Left lobe of liver (tissue), 2 donors: ENCODE measurements at regions not wholly inside any gene's neighbourhood (a gene's known extent, or its start where the extent isn't known, plus 50 kb on each side); places are given as distances from the start of the nearest gene placed in this dataset.
A peak's percentile ranks its signal among the peaks of the same experiment; 100 is the strongest.
"Not testable (repeated sequence)": the region's sequence is repeated elsewhere in the genome, so short reads cannot be mapped to it uniquely, and the experiment has no call there.

Experiments used
- ATAC-seq: fragments of 200-7000 bp; cut with Tn5 transposase; one replicate; pipeline ENCODE4 v1.9.1; 2020; ENCODE audit warnings: mild to moderate bottlenecking, moderate library complexity
- DNase-seq: peaks from one replicate; pipeline ENCODE4 v3.0.0-alpha.2; 2020; ENCODE audit warnings: low spot score
- donor health status: DM: no; HTN: no; CAD: no; lungs with moderate emphysema.
- donor health status: DM: no; HTN: yes; CAD: no.

- peak; percentile 36 for ATAC-seq
- no peak for DNase-seq
Observed at GRCh38 chr2:103166456-103167324, 404.9 kb downstream of the TMEM182 start.

GRCh38 chr2:103167599-103167998, 405.8 kb downstream of the TMEM182 start:
- ATAC-seq (no peak), DNase-seq (no peak)

- ATAC-seq, result no peak
- DNase-seq, result no peak
Observed at GRCh38 chr2:103169861-103170260, 408.0 kb downstream of the TMEM182 start.

GRCh38 chr2:103172821-103173220, 411.0 kb downstream of the TMEM182 start:
- ATAC-seq, result no peak

GRCh38 chr2:103174711-103175110, 412.9 kb downstream of the TMEM182 start:
- DNase-seq (no peak), ATAC-seq (no peak)

More at GRCh38 chr2:103172821-103173220, 411.0 kb downstream of the TMEM182 start:
- no peak for DNase-seq

- DNase-seq (no peak), ATAC-seq (no peak)
Observed at GRCh38 chr2:103176294-103176915, 414.6 kb downstream of the TMEM182 start.

- no peak for ATAC-seq
- DNase-seq, result no peak
Observed at GRCh38 chr2:103179798-103180197, 418.0 kb downstream of the TMEM182 start.

GRCh38 chr2:103183061-103183460, 421.2 kb downstream of the TMEM182 start:
- ATAC-seq, result no peak
- no peak for DNase-seq

GRCh38 chr2:103196802-103197201, 435.0 kb downstream of the TMEM182 start:
- ATAC-seq (no peak), DNase-seq (no peak)

GRCh38 chr2:103200774-103201173, 438.9 kb downstream of the TMEM182 start:
- DNase-seq, ATAC-seq: not testable (repeated sequence)

- no peak for ATAC-seq
Observed at GRCh38 chr2:103208916-103209315, 447.1 kb downstream of the TMEM182 start.

GRCh38 chr2:103213028-103213542, 451.3 kb downstream of the TMEM182 start:
- ATAC-seq (no peak), DNase-seq (no peak)

More at GRCh38 chr2:103208916-103209315, 447.1 kb downstream of the TMEM182 start:
- DNase-seq, result no peak

GRCh38 chr2:103218516-103218915, 456.7 kb downstream of the TMEM182 start:
- DNase-seq, result no peak
- no peak for ATAC-seq

- no peak for DNase-seq
- no peak for ATAC-seq
Observed at GRCh38 chr2:103219398-103219797, 457.6 kb downstream of the TMEM182 start.

- no peak for ATAC-seq
- DNase-seq, result no peak
Observed at GRCh38 chr2:103222969-103223368, 461.1 kb downstream of the TMEM182 start.

GRCh38 chr2:103230796-103231195, 469.0 kb downstream of the TMEM182 start:
- DNase-seq, result no peak
- ATAC-seq, result no peak

- DNase-seq (no peak), ATAC-seq (no peak)
Observed at GRCh38 chr2:103232865-103233264, 471.0 kb downstream of the TMEM182 start.

- no peak for ATAC-seq
- DNase-seq, result no peak
Observed at GRCh38 chr2:103233691-103234090, 471.9 kb downstream of the TMEM182 start.

- ATAC-seq, result no peak
- DNase-seq, result no peak
Observed at GRCh38 chr2:103235283-103235682, 473.5 kb downstream of the TMEM182 start.

- DNase-seq (no peak), ATAC-seq (no peak)
Observed at GRCh38 chr2:103249462-103249861, 487.6 kb downstream of the TMEM182 start.

GRCh38 chr2:103252781-103253180, 490.9 kb downstream of the TMEM182 start:
- DNase-seq, result no peak
- ATAC-seq, result no peak

GRCh38 chr2:103254611-103255010, 492.8 kb downstream of the TMEM182 start:
- DNase-seq, result no peak

More at GRCh38 chr2:103254611-103255010, 492.8 kb downstream of the TMEM182 start:
- ATAC-seq, result no peak
